Epithelial cell of esophagus (primary cell): ENCODE measurements at regions not wholly inside any gene's neighbourhood (a gene's known extent, or its start where the extent isn't known, plus 50 kb on each side); places are given as distances from the start of the nearest gene placed in this dataset.
"Not testable (repeated sequence)": the region's sequence is repeated elsewhere in the genome, so short reads cannot be mapped to it uniquely, and the experiment has no call there.

Source experiments
- DNase-seq: peaks from one replicate; pipeline ENCODE4 v3.0.0; 2010; ENCODE audit warnings: low read depth
- H3K4me3 ChIP-seq: 2 replicates; pipeline ENCODE4 v1.5.1; 2011; ENCODE audit warnings: mild to moderate bottlenecking, low read length, control low read depth
- TF ChIP-seq, protein P1 (sequence below): IDR thresholded peaks from 2 replicates; pipeline ENCODE4 v1.5.1; 2011; ENCODE audit warnings: low read depth, mild to moderate bottlenecking, low read length, control low read depth, inconsistent platforms; ENCODE audit not compliant: insufficient read depth; ENCODE audit errors: missing control alignments

DNA sequence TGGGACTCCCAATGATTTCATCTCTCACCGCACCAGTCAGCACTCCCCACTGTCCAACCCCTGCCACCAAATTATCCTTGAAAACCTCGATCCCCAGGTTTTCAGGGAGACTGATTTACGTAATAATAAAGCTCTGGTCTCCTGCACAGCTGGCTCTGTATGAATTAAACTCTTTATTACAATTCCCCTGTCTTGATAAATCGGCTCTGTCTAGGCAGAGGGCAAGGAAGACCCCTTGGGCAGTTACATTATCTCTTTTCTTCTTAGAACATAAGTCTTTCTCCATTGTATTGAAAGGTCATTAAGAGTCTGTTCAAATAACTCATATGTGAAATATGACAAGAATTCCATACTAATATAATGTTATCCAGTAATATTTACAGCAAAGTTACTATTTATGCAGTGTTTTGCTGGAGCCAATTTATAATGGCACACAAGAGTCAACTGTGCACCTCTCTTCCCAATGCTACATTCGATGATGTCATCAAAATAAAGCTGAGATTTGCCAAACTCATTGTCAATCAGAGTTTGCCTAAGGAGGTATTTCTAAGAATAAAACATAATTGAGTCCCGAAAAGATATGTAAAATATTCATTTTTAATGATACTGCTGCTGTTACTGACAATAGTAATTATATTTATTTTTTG is 1297.2 kb upstream of the LRRTM3 start:
- TF ChIP-seq, protein P1, sequence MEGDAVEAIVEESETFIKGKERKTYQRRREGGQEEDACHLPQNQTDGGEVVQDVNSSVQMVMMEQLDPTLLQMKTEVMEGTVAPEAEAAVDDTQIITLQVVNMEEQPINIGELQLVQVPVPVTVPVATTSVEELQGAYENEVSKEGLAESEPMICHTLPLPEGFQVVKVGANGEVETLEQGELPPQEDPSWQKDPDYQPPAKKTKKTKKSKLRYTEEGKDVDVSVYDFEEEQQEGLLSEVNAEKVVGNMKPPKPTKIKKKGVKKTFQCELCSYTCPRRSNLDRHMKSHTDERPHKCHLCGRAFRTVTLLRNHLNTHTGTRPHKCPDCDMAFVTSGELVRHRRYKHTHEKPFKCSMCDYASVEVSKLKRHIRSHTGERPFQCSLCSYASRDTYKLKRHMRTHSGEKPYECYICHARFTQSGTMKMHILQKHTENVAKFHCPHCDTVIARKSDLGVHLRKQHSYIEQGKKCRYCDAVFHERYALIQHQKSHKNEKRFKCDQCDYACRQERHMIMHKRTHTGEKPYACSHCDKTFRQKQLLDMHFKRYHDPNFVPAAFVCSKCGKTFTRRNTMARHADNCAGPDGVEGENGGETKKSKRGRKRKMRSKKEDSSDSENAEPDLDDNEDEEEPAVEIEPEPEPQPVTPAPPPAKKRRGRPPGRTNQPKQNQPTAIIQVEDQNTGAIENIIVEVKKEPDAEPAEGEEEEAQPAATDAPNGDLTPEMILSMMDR: no peak

DNA sequence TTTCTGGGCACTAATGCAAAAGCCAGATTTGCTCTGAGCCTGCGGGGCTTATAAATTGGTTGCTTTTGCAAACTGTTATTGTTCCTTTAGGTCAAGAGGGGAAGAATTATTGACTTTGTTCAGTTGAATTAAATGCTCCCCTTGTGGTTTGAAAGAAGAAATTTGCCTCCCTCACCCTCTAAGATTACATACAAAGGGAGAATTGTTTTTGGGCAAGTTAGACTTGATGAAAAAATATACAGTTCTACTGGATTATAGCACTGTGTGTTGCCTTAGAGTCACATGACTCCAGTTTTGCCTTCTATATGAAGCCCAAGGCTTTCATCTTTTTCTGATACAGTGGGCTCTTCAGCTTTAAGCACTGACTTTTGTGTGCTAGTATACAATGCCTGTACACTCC is 1265.8 kb upstream of the LRRTM3 start:
- TF ChIP-seq, protein P1: no peak
- no peak overlapping the region for H3K4me3 ChIP-seq
- DNase-seq: no peak

More for the DNA sequence above, 1297.2 kb upstream of the LRRTM3 start:
- no peak overlapping the region for H3K4me3 ChIP-seq
- no peak for DNase-seq

DNA sequence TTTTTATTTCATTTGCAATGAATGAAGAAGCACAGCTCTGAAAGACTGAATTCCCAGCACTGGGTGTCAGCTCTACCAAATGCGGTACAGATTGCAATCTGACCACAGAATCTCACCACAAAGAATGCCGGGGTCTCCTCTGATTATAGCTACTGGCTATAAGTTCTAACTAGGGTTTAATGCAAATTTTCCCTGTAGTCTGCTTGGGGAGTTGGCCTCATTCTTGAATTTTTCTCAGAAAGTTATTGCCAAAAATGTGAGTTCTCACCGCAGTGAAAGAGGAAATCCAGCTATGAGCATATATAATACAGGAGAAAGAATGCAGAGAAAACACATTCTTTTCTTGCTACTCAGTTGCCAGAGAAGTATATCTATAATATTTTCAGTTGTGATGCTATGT is 1255.7 kb upstream of the LRRTM3 start:
- H3K4me3 ChIP-seq: no peak overlapping the region
- TF ChIP-seq, protein P1: no peak
- DNase-seq: no peak

DNA sequence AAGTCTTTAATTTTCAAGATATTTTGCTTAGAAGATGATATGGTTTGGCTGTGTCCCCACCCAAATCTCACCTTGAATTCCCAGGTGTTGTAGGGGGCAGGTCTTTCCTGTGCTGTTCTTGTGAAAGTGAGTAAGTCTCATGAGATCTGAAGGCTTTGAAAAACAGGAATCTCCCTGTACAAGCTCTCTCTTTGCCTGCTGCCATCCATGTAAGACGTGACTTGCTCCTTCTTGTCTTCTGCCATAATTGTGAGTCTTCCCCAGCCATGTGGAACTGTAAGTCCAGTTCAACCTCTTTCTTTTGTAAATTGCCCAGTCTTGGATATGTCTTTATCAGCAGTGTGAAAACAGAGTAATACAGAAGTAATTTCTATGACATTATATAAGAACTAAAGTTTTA is 1255.2 kb upstream of the LRRTM3 start:
- DNase-seq: not testable (repeated sequence)

DNA sequence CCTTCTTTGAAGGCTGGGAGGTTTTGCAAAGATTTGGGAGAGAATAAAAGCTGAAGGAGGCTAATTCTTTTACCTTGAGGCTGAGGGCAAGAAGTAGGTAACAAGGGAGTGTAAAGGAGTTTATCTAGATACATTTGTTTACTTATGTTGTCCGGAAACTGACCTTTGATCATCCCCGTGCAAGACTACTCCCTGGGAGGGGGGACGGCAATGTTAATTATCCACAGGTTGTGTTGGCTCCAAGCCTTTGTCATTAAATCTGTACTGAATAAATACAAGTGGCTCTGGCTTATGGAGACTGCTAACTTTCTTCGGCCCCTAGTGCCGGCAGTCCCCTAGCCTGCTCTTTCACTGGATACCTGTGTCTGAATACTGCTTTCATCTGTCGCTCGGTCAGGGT is 1250.6 kb upstream of the LRRTM3 start:
- no peak for DNase-seq
- no peak overlapping the region for H3K4me3 ChIP-seq
- TF ChIP-seq, protein P1: no peak

More for the DNA sequence above, 1255.2 kb upstream of the LRRTM3 start:
- H3K4me3 ChIP-seq: not testable (repeated sequence)

DNA sequence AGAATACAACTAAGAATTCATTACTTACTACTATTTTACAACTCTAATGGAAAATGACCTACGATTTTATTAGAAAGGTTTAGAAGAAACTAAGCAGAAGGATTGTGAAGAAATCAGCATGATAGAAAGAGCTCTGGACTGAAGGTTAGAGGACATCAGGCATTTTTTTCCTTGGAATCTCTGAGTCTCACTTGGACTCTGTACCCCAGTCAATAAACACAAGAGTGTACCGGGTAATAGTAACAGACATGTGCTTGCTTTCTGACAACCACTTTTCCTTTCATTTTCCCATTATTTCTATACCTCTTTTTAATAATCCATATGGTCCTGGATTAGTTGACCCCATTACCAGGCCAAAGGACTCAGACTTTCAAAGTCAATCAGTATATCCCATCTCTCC is 1240.9 kb upstream of the LRRTM3 start:
- H3K4me3 ChIP-seq: no peak overlapping the region
- TF ChIP-seq, protein P1: no peak
- no peak for DNase-seq

DNA sequence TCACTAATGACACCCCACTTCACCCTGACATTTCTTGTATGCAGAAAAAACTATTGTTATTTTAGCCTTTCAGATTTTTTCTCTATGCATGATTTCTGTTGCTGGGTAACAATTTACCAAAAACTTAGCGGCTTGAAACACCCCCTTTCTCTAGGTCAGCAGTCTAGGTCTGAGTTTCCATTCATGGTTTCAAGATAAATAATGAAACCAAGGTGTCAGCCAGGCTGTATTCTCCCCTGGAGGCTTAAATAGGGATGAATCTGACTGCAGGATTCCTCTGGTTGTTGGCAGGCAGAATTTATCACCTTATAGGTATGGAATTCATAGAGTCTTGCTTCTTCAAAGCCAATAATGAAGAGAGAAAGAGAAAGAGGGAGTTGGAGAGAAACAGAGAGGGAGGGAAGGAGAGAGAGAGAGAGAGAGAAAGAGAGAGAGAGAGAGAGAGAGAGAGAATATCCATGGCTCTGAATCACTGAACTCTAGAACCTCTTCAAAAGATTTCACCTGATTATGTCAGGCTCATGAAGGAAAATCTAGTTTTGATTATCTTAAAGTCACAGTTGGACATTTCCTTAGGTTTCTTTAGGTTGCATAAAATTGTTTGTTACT is 1224.6 kb upstream of the LRRTM3 start:
- no peak for DNase-seq
- TF ChIP-seq, protein P1: no peak
- H3K4me3 ChIP-seq: no peak overlapping the region
